VCaP (cell line): ENCODE measurements at regions not wholly inside any gene's neighbourhood (a gene's known extent, or its start where the extent isn't known, plus 50 kb on each side); places are given as distances from the start of the nearest gene placed in this dataset.

Experiments
- H3K27ac ChIP-seq: fragments of 450-650 bp; 2 replicates; pipeline ENCODE4 v1.5.1; 2017
- CTCF ChIP-seq: fragments of 450-650 bp; conservative IDR thresholded peaks from 2 replicates; pipeline ENCODE4 v1.5.1; 2017; ENCODE audit warnings: mild to moderate bottlenecking, moderate library complexity

- no peak for TF ChIP-seq CTCF
Observed at GRCh38 chr3:8279476-8279875, 222.1 kb upstream of the LMCD1 start.

GRCh38 chr3:8279886-8280550 lies 221.6 kb upstream of the LMCD1 start:
- no peak overlapping the region; the same call in 1 of the 2 replicates for H3K27ac ChIP-seq
- no peak for TF ChIP-seq CTCF

More at GRCh38 chr3:8279476-8279875, 222.1 kb upstream of the LMCD1 start:
- H3K27ac ChIP-seq, result no peak overlapping the region; the same call in 1 of the 2 replicates

- no peak for TF ChIP-seq CTCF
- H3K27ac ChIP-seq, result peak overlapping the region; percentile 85
Observed at GRCh38 chr3:8282541-8283165, 219.0 kb upstream of the LMCD1 start.

- H3K27ac ChIP-seq, result peak overlapping the region; percentile 85
- no peak for TF ChIP-seq CTCF
Observed at GRCh38 chr3:8283193-8283592, 218.4 kb upstream of the LMCD1 start.

- no peak for TF ChIP-seq CTCF
- no peak overlapping the region for H3K27ac ChIP-seq
Observed at GRCh38 chr3:8286086-8286485, 215.5 kb upstream of the LMCD1 start.

GRCh38 chr3:8286749-8287148 lies 214.9 kb upstream of the LMCD1 start:
- TF ChIP-seq CTCF, result no peak
- no peak overlapping the region for H3K27ac ChIP-seq

- no peak for TF ChIP-seq CTCF
- H3K27ac ChIP-seq, result no peak overlapping the region
Observed at GRCh38 chr3:8290611-8291010, 211.0 kb upstream of the LMCD1 start.
